ENCODE measurements at regions not wholly inside any gene's neighbourhood (a gene's known extent, or its start where the extent isn't known, plus 50 kb on each side); places are given as distances from the start of the nearest gene placed in this dataset.

DNA sequence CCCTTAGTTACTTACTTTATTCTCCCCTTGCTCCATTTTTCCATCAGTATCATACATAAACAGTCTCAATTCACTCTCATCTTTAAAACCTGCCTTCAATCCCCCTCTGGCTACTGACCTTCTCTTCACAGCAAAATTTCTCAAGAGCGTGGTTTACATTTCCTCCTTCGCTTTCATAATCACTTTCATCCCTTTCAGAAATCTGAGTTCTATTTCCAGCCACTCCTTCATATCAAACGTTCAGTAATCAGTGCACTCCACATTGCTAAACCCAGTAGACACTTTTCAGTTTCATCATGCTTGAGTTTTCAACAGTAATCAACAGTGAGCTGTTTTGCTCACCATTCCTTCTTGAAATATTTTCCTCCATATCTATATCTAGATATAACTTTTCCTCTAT is 176.7 kb upstream of the HSF2 start:
- TF ChIP-seq, protein P1, sequence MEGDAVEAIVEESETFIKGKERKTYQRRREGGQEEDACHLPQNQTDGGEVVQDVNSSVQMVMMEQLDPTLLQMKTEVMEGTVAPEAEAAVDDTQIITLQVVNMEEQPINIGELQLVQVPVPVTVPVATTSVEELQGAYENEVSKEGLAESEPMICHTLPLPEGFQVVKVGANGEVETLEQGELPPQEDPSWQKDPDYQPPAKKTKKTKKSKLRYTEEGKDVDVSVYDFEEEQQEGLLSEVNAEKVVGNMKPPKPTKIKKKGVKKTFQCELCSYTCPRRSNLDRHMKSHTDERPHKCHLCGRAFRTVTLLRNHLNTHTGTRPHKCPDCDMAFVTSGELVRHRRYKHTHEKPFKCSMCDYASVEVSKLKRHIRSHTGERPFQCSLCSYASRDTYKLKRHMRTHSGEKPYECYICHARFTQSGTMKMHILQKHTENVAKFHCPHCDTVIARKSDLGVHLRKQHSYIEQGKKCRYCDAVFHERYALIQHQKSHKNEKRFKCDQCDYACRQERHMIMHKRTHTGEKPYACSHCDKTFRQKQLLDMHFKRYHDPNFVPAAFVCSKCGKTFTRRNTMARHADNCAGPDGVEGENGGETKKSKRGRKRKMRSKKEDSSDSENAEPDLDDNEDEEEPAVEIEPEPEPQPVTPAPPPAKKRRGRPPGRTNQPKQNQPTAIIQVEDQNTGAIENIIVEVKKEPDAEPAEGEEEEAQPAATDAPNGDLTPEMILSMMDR (IDR thresholded peaks at IDR 0.05), result no peak
- no peak for TF ChIP-seq POLR2A (IDR thresholded peaks at IDR 0.05)

Measured in thyroid gland (tissue), 4 donors.